OCI-LY3 (cell line): ENCODE measurements at regions not wholly inside any gene's neighbourhood (a gene's known extent, or its start where the extent isn't known, plus 50 kb on each side); places are given as distances from the start of the nearest gene placed in this dataset.

ENCODE experiments used
- H2AFZ ChIP-seq: fragments of 200-600, 300-600 bp; shearing (Covaris generic); 2 replicates; pipeline ENCODE4 v1.6.0; 2014; ENCODE audit warnings: antibody characterized with exemption, low read depth, low read length
- H3K27ac ChIP-seq: fragments of 200-600, 300-600 bp; sonication (generic); 2 replicates; pipeline ENCODE4 v1.5.1; 2014; ENCODE audit warnings: mild to moderate bottlenecking, low read length, moderate library complexity, mixed read lengths
- H3K27me3 ChIP-seq: fragments of 200-600, 300-600 bp; sonication (generic); 2 replicates; pipeline ENCODE4 v1.6.1; 2014; ENCODE audit warnings: low read depth, low read length, mixed read lengths
- H3K36me3 ChIP-seq: fragments of 200-600, 300-600 bp; sonication (generic); replicated peaks from 2 replicates; pipeline ENCODE3; 2014; ENCODE audit warnings: low read depth, low read length, mixed read lengths
- H3K4me1 ChIP-seq: fragments of 300-600, 200-600 bp; sonication (generic); 2 replicates; pipeline ENCODE4 v1.6.1; 2014; ENCODE audit warnings: low read length, mixed read lengths
- H3K4me2 ChIP-seq: fragments of 200-600, 300-600 bp; sonication (generic); 2 replicates; pipeline ENCODE4 v1.6.1; 2014; ENCODE audit warnings: low read length, mixed read lengths
- H3K4me3 ChIP-seq: fragments of 300-600, 200-600 bp; sonication (generic); 2 replicates; pipeline ENCODE4 v1.5.1; 2014; ENCODE audit warnings: antibody characterized with exemption, mild to moderate bottlenecking, low read length, moderate library complexity
- H3K79me2 ChIP-seq: fragments of 300-600, 200-600 bp; shearing (Covaris generic); 2 replicates; pipeline ENCODE4 v1.6.1; 2014; ENCODE audit warnings: mild to moderate bottlenecking, low read length, mixed read lengths
- H3K9ac ChIP-seq: fragments of 300-600, 200-600 bp; shearing (Covaris generic); 2 replicates; pipeline ENCODE4 v1.6.0; 2014; ENCODE audit warnings: mild to moderate bottlenecking, low read length, moderate library complexity
- H3K9me3 ChIP-seq: fragments of 200-600, 300-600 bp; shearing (Covaris generic); 2 replicates; pipeline ENCODE4 v1.6.1; 2014; ENCODE audit warnings: low read length, mixed read lengths; ENCODE audit not compliant: insufficient read depth
- H4K20me1 ChIP-seq: fragments of 200-600, 300-600 bp; sonication (generic); 2 replicates; pipeline ENCODE4 v1.6.1; 2016; ENCODE audit warnings: low read length, mixed read lengths; ENCODE audit not compliant: insufficient read depth
- EZH2phosphoT487 ChIP-seq: fragments of 200-600 bp; shearing (Covaris generic); IDR thresholded peaks from 2 replicates; pipeline ENCODE4 v1.6.1; 2018; ENCODE audit warnings: antibody characterized with exemption, mixed run types, low read depth
- TF ChIP-seq, protein P1 (sequence below): fragments of 200-600, 300-600 bp; sonication (generic); IDR thresholded peaks from 2 replicates; pipeline ENCODE4 v1.5.1; 2014; ENCODE audit warnings: antibody characterized with exemption, low read length, low read depth

DNA sequence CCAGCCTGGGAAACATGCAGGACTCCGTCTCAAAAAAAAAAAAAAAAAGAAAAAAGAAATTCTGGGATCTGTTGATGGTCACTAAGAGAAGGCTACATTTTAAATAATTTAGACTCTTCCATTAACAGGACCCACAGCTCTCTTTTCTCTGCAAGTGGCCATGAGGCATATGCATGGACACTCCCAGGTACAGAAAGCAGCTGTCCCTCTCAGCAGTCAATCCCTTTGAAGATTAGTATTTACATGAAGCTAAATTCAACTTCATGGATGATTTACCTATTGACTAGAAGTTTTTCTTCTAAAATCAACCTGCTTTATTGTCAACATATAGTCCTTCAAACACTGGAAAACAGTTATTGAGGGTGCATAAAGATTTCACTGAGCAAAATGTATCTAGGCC lies 139.9 kb downstream of the CPEB2 start:
- H3K27ac ChIP-seq = no peak overlapping the region
- H3K4me2 ChIP-seq = no peak overlapping the region
- H3K9me3 ChIP-seq = no peaks in the 10 kb centered on the region
- no peak overlapping the region for H3K9ac ChIP-seq
- H3K79me2 ChIP-seq = no peaks in the 10 kb centered on the region
- no peak overlapping the region for H3K4me3 ChIP-seq
- no peaks in the 10 kb centered on the region for H3K27me3 ChIP-seq
- H3K36me3 ChIP-seq = no peaks in the 10 kb centered on the region
- H2AFZ ChIP-seq = no peak overlapping the region
- no peak for TF ChIP-seq EZH2phosphoT487
- TF ChIP-seq, protein P1, sequence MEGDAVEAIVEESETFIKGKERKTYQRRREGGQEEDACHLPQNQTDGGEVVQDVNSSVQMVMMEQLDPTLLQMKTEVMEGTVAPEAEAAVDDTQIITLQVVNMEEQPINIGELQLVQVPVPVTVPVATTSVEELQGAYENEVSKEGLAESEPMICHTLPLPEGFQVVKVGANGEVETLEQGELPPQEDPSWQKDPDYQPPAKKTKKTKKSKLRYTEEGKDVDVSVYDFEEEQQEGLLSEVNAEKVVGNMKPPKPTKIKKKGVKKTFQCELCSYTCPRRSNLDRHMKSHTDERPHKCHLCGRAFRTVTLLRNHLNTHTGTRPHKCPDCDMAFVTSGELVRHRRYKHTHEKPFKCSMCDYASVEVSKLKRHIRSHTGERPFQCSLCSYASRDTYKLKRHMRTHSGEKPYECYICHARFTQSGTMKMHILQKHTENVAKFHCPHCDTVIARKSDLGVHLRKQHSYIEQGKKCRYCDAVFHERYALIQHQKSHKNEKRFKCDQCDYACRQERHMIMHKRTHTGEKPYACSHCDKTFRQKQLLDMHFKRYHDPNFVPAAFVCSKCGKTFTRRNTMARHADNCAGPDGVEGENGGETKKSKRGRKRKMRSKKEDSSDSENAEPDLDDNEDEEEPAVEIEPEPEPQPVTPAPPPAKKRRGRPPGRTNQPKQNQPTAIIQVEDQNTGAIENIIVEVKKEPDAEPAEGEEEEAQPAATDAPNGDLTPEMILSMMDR = no peak
- no peaks in the 10 kb centered on the region for H4K20me1 ChIP-seq
- peaks cover 12% of the 10 kb centered on the region; the same call in 1 of the 2 replicates for H3K4me1 ChIP-seq

DNA sequence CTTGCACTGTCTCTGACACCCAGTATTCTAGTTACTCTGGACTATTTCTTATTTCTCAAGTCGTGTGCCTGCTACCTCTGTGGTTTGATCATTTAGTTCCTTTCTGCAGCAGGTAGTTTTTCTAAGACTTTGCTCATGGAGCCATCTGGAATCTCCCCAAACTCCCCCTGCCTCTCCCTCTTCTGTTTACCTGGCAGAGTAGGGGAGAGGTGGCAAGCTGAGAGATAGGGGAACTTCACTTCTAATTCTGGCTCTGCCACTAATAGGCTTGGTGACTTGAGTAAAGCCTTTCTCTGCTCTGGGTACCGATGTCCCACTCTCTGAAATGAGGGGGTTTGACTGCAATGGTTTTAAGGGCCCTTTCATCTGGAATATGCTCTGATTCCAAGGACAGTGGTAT lies 141.3 kb downstream of the CPEB2 start:
- Histone ChIP-seq H3K9me3 (no peaks in the 10 kb centered on the region), H3K4me1 (peaks cover 12% of the 10 kb centered on the region; the same call in 1 of the 2 replicates), H4K20me1 (no peaks in the 10 kb centered on the region), H3K4me2 (no peak overlapping the region), H3K9ac (no peak overlapping the region), H3K4me3 (no peak overlapping the region), H2AFZ (no peak overlapping the region), H3K36me3 (no peaks in the 10 kb centered on the region), H3K27ac (no peak overlapping the region), H3K27me3 (no peaks in the 10 kb centered on the region), H3K79me2 (no peaks in the 10 kb centered on the region)
- TF ChIP-seq EZH2phosphoT487 = no peak

DNA sequence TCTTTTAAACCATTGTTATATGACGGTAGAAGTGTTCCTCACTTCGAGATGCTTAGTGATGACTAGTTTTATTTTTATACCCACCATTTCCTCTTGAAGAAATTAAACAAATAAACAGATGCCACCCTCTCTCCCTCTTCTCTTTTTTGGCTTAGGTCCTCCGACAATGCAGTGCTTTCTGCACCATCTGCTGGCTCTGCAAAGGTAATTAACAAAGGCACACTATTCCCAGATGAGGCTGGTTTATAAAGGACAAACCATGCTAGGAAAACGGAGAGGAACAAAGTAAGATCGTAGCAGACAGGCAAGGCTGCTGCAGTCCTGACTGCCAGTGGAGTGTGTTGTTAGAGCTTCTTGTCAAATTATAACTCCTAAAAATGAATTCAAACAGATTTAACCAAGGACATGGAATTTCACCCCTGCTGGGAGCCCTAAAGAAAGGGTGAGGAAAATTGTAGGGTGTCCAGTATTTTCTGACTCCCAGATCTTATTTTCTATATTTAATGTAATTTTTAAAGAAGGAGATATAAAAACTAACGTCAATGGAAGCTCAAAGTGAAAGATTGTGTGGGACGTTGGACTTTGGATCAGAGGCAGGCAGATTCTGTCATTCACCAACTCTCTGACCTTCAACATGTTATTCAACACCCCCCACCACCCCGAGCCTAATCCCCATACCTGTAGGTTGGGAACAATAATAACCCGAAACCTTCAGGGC lies 142.1 kb downstream of the CPEB2 start:
- no peaks in the 10 kb centered on the region for H3K9me3 ChIP-seq
- no peak overlapping the region for H2AFZ ChIP-seq
- H3K9ac ChIP-seq = no peak overlapping the region
- no peak overlapping the region for H3K4me2 ChIP-seq
- no peak overlapping the region for H3K4me3 ChIP-seq
- no peak for TF ChIP-seq EZH2phosphoT487
- TF ChIP-seq, protein P1 = peak; percentile 26
- peaks cover 14% of the 10 kb centered on the region; the same call in 1 of the 2 replicates for H3K4me1 ChIP-seq
- H3K79me2 ChIP-seq = no peaks in the 10 kb centered on the region
- H4K20me1 ChIP-seq = no peaks in the 10 kb centered on the region
- H3K36me3 ChIP-seq = no peaks in the 10 kb centered on the region
- H3K27ac ChIP-seq = no peak overlapping the region
- no peaks in the 10 kb centered on the region for H3K27me3 ChIP-seq

DNA sequence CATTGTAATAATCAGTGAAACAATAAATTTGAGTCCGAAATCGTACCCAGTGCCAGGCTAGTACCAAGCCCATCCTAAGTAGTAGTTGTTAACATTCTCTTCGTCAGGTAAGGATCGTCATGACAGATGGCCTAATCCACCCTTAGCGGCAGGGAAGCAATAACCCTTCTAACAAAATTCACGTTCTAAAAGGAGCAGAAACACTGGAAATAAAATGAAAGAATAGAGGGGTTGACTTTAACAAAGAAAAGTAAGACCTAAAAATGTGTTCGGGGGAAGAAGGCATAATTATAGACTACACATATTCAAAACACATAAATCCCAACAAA lies 142.7 kb downstream of the CPEB2 start:
- no peaks in the 10 kb centered on the region for H4K20me1 ChIP-seq
- H3K4me3 ChIP-seq = no peak overlapping the region
- H3K4me1 ChIP-seq = peaks cover 17% of the 10 kb centered on the region; the same call in 1 of the 2 replicates
- H3K36me3 ChIP-seq = no peaks in the 10 kb centered on the region
- no peaks in the 10 kb centered on the region for H3K79me2 ChIP-seq
- H3K4me2 ChIP-seq = no peak overlapping the region
- H3K27me3 ChIP-seq = no peaks in the 10 kb centered on the region
- no peak overlapping the region for H3K27ac ChIP-seq
- H2AFZ ChIP-seq = no peak overlapping the region
- H3K9me3 ChIP-seq = no peaks in the 10 kb centered on the region
- TF ChIP-seq, protein P1 = no peak
- TF ChIP-seq EZH2phosphoT487 = no peak
- no peak overlapping the region for H3K9ac ChIP-seq
